Stimulated activated naive B cell treated with anti-CD40 and anti-IgM and Interleukin-4, amounts not matched to agents 10 μg/mL and 1 μg/mL and 100 μg/mL, for 72 hours (primary cell): ENCODE measurements at regions not wholly inside any gene's neighbourhood (a gene's known extent, or its start where the extent isn't known, plus 50 kb on each side); places are given as distances from the start of the nearest gene placed in this dataset.

Experiments
- ATAC-seq, 2 donors: fragments of 150-1000 bp; cut with Tn5 transposase; replicated peaks; 2 replicates each; pipeline ENCODE4 v1.10.0; 2021; ENCODE audit warnings: moderate library complexity in 1 of 2
- DNase-seq: peaks from one replicate; pipeline ENCODE4 v3.0.0; 2021
- H3K27ac Mint-ChIP-seq: one replicate; pipeline ENCODE4 v1.8.0; 2022; ENCODE audit warnings: mild to moderate bottlenecking, mixed read lengths
- H3K27me3 Mint-ChIP-seq, 2 donors: one replicate each; pipeline ENCODE4 v1.8.0; 2022; ENCODE audit warnings: mixed read lengths in 2 of 2
- H3K36me3 Mint-ChIP-seq, 2 donors: one replicate each; pipeline ENCODE4 v1.8.0; 2022; ENCODE audit warnings: mixed read lengths in 2 of 2, mild to moderate bottlenecking in 1 of 2
- H3K4me1 Mint-ChIP-seq, 2 donors: one replicate each; pipeline ENCODE4 v1.8.0; 2022; ENCODE audit warnings: mixed read lengths in 2 of 2, mild to moderate bottlenecking in 1 of 2
- H3K4me3 Mint-ChIP-seq, 2 donors: one replicate each; pipeline ENCODE4 v1.8.0; 2022; ENCODE audit warnings: mild to moderate bottlenecking in 2 of 2, mixed read lengths in 2 of 2, moderate library complexity in 1 of 2
- H3K9me3 Mint-ChIP-seq, 2 donors: one replicate each; pipeline ENCODE4 v1.8.0; 2022; ENCODE audit warnings: mixed read lengths in 2 of 2, mild to moderate bottlenecking in 1 of 2

DNA sequence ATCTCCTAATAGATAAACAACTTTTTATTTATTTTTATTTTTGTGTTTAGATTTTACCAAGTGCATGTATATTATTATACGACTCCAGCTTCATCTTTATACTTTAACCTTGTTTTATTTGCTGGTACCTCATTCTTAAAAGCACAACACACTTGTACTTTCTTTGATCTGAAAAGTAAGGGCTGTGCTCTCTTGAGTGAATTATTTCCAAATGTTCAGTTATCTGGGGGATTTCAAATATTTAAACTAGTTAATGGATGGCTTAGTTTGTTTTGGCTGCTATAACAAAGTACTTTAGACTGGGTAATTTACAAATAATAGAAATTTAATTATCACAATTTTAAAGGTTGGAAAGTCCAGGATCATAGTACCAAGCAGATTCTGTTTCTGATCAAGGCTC is 1148.2 kb upstream of the PCDH9 start:
- Mint-ChIP-seq H3K27me3 (no peaks in the 10 kb centered on the region), H3K36me3 (no peaks in the 10 kb centered on the region), H3K4me3 (no peak overlapping the region), H3K4me1 (no peaks in the 10 kb centered on the region), H3K27ac (no peak overlapping the region), H3K9me3 (no peaks in the 10 kb centered on the region)
- no peak for DNase-seq
- ATAC-seq, result no peak

DNA sequence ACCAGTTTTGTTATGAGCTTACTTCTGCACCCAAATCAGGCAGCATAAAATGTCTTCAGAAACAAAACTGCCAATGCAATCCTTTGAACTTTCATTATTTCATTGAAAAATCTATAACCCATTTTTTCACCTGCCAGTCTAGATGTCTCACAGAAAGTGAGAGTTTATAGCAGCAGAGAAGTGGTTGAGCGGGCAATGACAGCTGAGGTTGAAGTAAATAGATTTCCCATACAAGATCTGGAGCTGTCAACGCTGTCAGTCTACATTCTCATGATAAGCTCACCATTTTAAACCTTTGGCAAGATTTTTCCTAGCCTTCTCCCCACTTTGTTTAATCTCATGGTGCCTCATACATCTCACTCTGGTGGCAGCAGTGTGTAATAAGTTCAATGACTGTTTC is 1144.9 kb upstream of the PCDH9 start:
- ATAC-seq (no peak), DNase-seq (no peak)
- Mint-ChIP-seq H3K4me1 (no peaks in the 10 kb centered on the region), H3K27me3 (no peaks in the 10 kb centered on the region), H3K36me3 (no peaks in the 10 kb centered on the region), H3K4me3 (no peak overlapping the region), H3K9me3 (peaks cover 0 to 1% of the 10 kb centered on the region in 2 donors), H3K27ac (no peak overlapping the region)

DNA sequence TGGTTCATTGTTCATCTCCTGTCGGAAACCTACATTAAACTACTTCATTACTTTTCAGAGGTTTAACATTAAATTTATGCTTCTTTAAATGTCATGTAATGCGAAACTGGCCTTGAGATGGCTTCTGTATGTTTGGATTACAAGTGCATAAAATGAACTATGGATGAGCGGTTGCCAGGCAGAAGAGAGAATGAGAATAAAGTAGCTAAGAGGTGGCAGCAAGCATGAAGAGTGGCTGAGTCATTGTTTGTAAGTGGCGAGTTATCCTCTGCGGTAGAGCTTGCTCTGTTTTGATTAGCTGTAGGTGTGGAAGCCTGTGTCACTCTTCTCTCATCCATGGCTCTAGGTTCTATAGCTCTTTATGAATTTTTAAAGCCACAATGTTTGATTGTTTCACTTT is 1139.6 kb upstream of the PCDH9 start:
- no peak for DNase-seq
- Mint-ChIP-seq H3K4me3 (no peak overlapping the region), H3K9me3 (peaks cover 0 to 1% of the 10 kb centered on the region in 2 donors), H3K27me3 (no peaks in the 10 kb centered on the region), H3K36me3 (no peaks in the 10 kb centered on the region), H3K4me1 (no peaks in the 10 kb centered on the region), H3K27ac (no peak overlapping the region)
- ATAC-seq, result no peak

DNA sequence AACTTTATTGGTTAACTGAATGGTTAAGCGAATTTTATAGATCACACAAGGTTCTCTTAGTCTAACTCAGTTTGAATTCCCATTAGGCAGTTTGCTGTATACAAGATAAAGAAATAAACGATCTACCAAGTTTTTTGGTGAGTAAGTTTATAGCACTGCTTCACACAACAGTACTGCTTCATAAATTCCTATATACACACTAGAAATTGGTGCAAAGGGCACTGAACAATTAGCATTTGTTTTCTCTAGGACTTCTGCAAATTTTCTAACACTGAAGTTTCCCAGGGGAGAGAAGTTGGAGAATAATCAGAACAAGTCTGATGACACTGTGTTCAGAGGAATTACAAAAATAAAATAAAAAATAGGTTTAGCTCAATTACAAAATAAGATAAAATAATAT is 1138.8 kb upstream of the PCDH9 start:
- ATAC-seq (no peak), DNase-seq (no peak)
- Mint-ChIP-seq H3K4me3 (no peak overlapping the region), H3K4me1 (no peaks in the 10 kb centered on the region), H3K27ac (no peak overlapping the region), H3K27me3 (no peaks in the 10 kb centered on the region), H3K36me3 (no peaks in the 10 kb centered on the region), H3K9me3 (peaks cover 0 to 1% of the 10 kb centered on the region in 2 donors)

GRCh38 chr13:68359105-68359504 is 1129.0 kb upstream of the PCDH9 start:
- Mint-ChIP-seq H3K9me3 (no peaks in the 10 kb centered on the region), H3K27ac (no peak overlapping the region), H3K36me3 (no peaks in the 10 kb centered on the region), H3K27me3 (no peaks in the 10 kb centered on the region), H3K4me3 (no peak overlapping the region), H3K4me1 (no peaks in the 10 kb centered on the region)
- no peak for DNase-seq
- ATAC-seq, result no peak

GRCh38 chr13:68358294-68358705 is 1128.2 kb upstream of the PCDH9 start:
- no peak for DNase-seq
- Mint-ChIP-seq H3K4me3 (no peak overlapping the region), H3K27me3 (no peaks in the 10 kb centered on the region), H3K36me3 (no peaks in the 10 kb centered on the region), H3K27ac (no peak overlapping the region), H3K4me1 (no peaks in the 10 kb centered on the region), H3K9me3 (no peaks in the 10 kb centered on the region)
- ATAC-seq, result no peak

DNA sequence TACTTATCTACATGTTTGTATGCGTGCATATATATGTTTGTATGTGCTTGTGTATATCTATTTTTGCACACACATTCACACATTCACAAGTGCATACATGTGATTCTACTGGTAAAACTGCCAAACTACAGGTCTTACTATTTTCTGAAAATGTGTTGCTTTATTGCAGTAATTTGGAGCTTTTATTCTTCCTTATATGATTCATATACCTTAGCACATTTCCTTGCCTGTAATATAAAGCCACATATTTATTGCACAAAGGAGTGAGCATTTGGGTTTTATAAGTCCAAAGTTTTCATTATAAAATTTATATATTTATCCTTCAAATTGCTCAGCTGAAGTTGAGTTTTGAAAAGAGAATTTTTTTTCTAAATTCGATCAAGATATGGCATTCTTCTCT is 1120.4 kb upstream of the PCDH9 start:
- ATAC-seq (no peak), DNase-seq (no peak)
- Mint-ChIP-seq H3K36me3 (no peaks in the 10 kb centered on the region), H3K4me3 (no peak overlapping the region), H3K9me3 (no peaks in the 10 kb centered on the region), H3K27me3 (no peaks in the 10 kb centered on the region), H3K4me1 (no peaks in the 10 kb centered on the region), H3K27ac (no peak overlapping the region)

DNA sequence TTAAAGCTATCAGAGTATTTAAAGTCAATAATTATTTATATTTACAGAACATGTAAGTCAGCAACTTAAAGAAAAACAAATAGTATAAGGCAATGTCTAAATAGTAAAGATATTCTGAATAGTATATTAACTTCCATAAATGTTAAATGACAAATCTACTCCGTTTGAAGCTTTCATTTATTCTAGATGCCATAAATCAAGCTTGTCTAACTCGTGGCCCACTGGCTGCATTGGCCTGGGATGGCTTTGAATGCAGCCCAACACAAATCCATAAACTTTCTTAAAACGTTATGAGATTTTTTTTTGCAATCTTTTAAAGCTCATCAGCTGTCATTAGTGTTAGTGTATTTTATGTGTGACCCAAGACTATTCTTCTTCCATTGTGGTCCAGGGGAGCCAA is 1117.1 kb upstream of the PCDH9 start:
- ATAC-seq, result no peak
- H3K4me1 Mint-ChIP-seq, result no peaks in the 10 kb centered on the region
- H3K9me3 Mint-ChIP-seq, result peaks cover 4% of the 10 kb centered on the region in 2 donors
- H3K36me3 Mint-ChIP-seq, result no peaks in the 10 kb centered on the region
- no peak overlapping the region for H3K4me3 Mint-ChIP-seq
- no peaks in the 10 kb centered on the region for H3K27me3 Mint-ChIP-seq
- no peak for DNase-seq
- no peak overlapping the region for H3K27ac Mint-ChIP-seq

- Mint-ChIP-seq H3K4me1 (no peaks in the 10 kb centered on the region), H3K27me3 (no peaks in the 10 kb centered on the region), H3K36me3 (no peaks in the 10 kb centered on the region), H3K9me3 (peaks cover 7 to 10% of the 10 kb centered on the region in 2 donors), H3K27ac (no peak overlapping the region), H3K4me3 (no peak overlapping the region)
- ATAC-seq (no peak), DNase-seq (no peak)
These were observed 1115.9 kb upstream of the PCDH9 start for GRCh38 chr13:68345963-68346531.

DNA sequence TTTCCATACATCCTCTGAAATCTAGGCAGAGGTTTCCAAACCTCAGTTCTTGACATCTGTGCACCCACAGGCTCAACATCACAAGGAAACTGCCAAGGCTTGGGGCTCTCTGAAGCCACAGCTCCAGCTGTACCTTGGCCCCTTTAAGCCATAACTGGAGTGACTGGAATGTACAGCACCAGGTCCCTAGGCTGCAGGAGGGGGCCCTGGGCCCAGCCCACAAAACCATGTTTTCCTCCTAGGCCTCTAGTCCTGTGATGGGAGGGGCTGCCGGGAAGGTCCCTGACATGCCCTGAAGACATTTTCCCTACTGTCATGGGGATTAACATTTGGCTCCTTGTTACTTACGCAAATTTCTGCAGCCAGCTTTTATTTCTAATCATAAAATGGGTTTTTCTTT is 1093.0 kb upstream of the PCDH9 start:
- no peak for DNase-seq
- Mint-ChIP-seq H3K4me3 (no peak overlapping the region), H3K36me3 (no peaks in the 10 kb centered on the region), H3K4me1 (no peaks in the 10 kb centered on the region), H3K9me3 (peaks cover 6 to 10% of the 10 kb centered on the region in 2 donors), H3K27me3 (no peaks in the 10 kb centered on the region), H3K27ac (no peak overlapping the region)
- no peak for ATAC-seq

DNA sequence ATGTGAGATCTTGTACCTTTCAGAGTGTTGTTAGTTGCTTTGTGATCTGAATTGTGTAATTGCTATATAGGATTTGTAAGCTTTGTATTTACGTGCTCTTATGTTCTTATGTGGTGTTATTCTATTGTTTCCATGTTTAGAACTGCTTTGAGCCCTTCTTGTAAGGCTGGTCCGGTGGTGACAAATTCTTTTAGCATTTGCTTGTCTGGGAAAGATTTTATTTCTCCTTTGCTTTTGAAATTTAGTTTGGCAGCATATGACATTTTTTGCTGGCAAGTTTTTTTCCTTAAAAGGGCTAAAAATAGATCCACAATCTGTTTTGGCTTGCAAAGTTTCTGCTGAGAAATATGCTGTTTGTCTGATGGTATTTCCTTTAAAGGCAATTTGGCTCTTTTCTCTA is 1089.2 kb upstream of the PCDH9 start:
- no peak for ATAC-seq
- no peak for DNase-seq
- Mint-ChIP-seq H3K4me3 (no peak overlapping the region), H3K27ac (no peak overlapping the region), H3K4me1 (no peaks in the 10 kb centered on the region), H3K9me3 (peaks cover 6 to 14% of the 10 kb centered on the region in 2 donors), H3K27me3 (no peaks in the 10 kb centered on the region), H3K36me3 (no peaks in the 10 kb centered on the region)

- peak in 1 of 2 donors; percentile 34 for ATAC-seq
- Mint-ChIP-seq H3K27ac (no peak overlapping the region), H3K9me3 (peaks cover 0 to 1% of the 10 kb centered on the region in 2 donors), H3K4me3 (no peak overlapping the region), H3K4me1 (no peaks in the 10 kb centered on the region), H3K27me3 (no peaks in the 10 kb centered on the region), H3K36me3 (no peaks in the 10 kb centered on the region)
- DNase-seq, result no peak
These were observed 1074.3 kb upstream of the PCDH9 start for GRCh38 chr13:68304286-68304893.

DNA sequence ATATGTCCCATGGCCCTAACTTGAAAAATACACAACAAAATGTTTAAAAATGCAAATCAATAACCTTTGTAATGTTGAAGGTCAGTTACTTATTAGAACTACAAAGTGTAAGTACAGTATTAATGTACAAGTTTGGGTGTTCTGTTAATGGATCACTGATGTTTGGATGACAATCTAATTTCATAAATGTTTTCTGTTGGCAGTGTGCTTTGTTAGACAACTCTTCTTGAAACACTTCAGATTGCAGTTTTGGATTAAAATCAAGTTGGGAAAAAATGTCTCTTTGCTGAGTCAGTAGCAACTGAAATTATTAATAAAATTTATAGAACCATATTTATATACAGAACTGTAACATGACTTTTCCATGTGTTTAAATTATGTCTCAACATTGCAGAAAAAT is 1063.5 kb upstream of the PCDH9 start:
- Mint-ChIP-seq H3K4me3 (no peak overlapping the region), H3K36me3 (no peaks in the 10 kb centered on the region), H3K27me3 (no peaks in the 10 kb centered on the region), H3K27ac (no peak overlapping the region), H3K9me3 (no peaks in the 10 kb centered on the region), H3K4me1 (no peaks in the 10 kb centered on the region)
- DNase-seq (no peak), ATAC-seq (no peak)

- Mint-ChIP-seq H3K27me3 (no peaks in the 10 kb centered on the region), H3K4me3 (no peak overlapping the region), H3K27ac (no peak overlapping the region), H3K4me1 (no peaks in the 10 kb centered on the region), H3K36me3 (no peaks in the 10 kb centered on the region), H3K9me3 (no peaks in the 10 kb centered on the region)
- DNase-seq (no peak), ATAC-seq (no peak)
These were observed 1062.5 kb upstream of the PCDH9 start for GRCh38 chr13:68292601-68293000.

GRCh38 chr13:68291595-68291994 is 1061.5 kb upstream of the PCDH9 start:
- Mint-ChIP-seq H3K4me1 (no peaks in the 10 kb centered on the region), H3K9me3 (no peaks in the 10 kb centered on the region), H3K27me3 (no peaks in the 10 kb centered on the region), H3K4me3 (no peak overlapping the region), H3K27ac (no peak overlapping the region), H3K36me3 (no peaks in the 10 kb centered on the region)
- DNase-seq (no peak), ATAC-seq (no peak)

DNA sequence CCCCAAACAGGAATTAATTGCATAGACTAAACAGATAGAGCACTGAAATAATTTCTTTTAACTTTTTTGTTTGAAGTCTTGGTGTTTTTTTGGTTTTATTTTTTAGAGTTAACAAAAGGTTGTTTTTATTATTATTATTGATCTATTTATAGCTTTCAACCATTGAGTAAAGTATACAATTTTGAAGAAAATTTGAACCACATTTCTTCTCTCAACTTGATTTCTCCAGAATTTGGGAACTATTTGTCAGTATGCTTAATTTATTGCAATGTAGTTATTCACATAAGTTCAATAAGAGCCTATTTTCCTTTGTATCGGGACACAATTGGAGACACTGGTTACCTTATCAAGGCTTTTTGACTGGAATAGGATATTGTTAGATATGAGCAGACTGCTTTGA is 1045.6 kb upstream of the PCDH9 start:
- ATAC-seq (no peak), DNase-seq (no peak)
- H3K27ac Mint-ChIP-seq, result no peak overlapping the region
- H3K4me3 Mint-ChIP-seq, result no peak overlapping the region
- no peaks in the 10 kb centered on the region for H3K4me1 Mint-ChIP-seq
- peaks cover 7 to 8% of the 10 kb centered on the region in 2 donors for H3K9me3 Mint-ChIP-seq
- H3K27me3 Mint-ChIP-seq, result no peaks in the 10 kb centered on the region
- H3K36me3 Mint-ChIP-seq, result no peaks in the 10 kb centered on the region
